Common myeloid progenitor, CD34-positive (primary cell): ENCODE measurements at regions not wholly inside any gene's neighbourhood (a gene's known extent, or its start where the extent isn't known, plus 50 kb on each side); places are given as distances from the start of the nearest gene placed in this dataset.
"Not testable (repeated sequence)": the region's sequence is repeated elsewhere in the genome, so short reads cannot be mapped to it uniquely, and the experiment has no call there.

ENCODE experiments used
- CTCF ChIA-PET: fragments of 350-600 bp; sonication (Branson Sonifier 250); formaldehyde crosslinking; loops from one replicate; lab custom pipeline; 2021; ENCODE audit warnings: antibody characterized with exemption; lab: Charles Lee
- POLR2A ChIA-PET: fragments of 350-600 bp; sonication (Branson Sonifier 250); formaldehyde crosslinking; loops from one replicate; lab custom pipeline; 2021; ENCODE audit warnings: antibody characterized with exemption; lab: Charles Lee
- DNase-seq, 3 donors: peaks; one replicate each; pipeline versions ENCODE4 v3.0.0 to v3.0.0-alpha.2; 2013
- H3K27ac ChIP-seq, 2 experiments: 1 replicate in 1 of 2; 2 replicates in 1 of 2; pipeline ENCODE4 v1.7.0; 2013; ENCODE audit warnings: inconsistent platforms in 2 of 2, low read length in 2 of 2, mild to moderate bottlenecking in 2 of 2, low read depth in 1 of 2, moderate library complexity in 1 of 2; ENCODE audit not compliant: severe bottlenecking in 2 of 2, insufficient read depth in 1 of 2, poor library complexity in 1 of 2
- H3K27me3 ChIP-seq, 5 experiments: replicated peaks in 2 of 5; 1 replicate in 3 of 5; 2 replicates in 2 of 5; pipeline versions ENCODE4 v1.6.1 to v1.7.0; 2013; ENCODE audit warnings: low read length in 4 of 5, mild to moderate bottlenecking in 2 of 5, moderate library complexity in 2 of 5, inconsistent platforms in 1 of 5; ENCODE audit not compliant: insufficient read depth in 5 of 5, control insufficient read depth in 4 of 5
- H3K36me3 ChIP-seq, 4 experiments: 1 replicate in 2 of 4; 2 replicates in 2 of 4; pipeline versions ENCODE4 v1.6.1 to v1.7.0; 2013; ENCODE audit warnings: low read length in 3 of 4, control low read depth in 1 of 4, mild to moderate bottlenecking in 1 of 4; ENCODE audit not compliant: control insufficient read depth in 4 of 4, insufficient read depth in 4 of 4
- H3K4me1 ChIP-seq, 4 experiments: 1 replicate in 3 of 4; 2 replicates in 1 of 4; pipeline versions ENCODE4 v1.6.1 to v1.7.1; 2013; ENCODE audit warnings: low read length in 3 of 4, mild to moderate bottlenecking in 3 of 4, control low read depth in 1 of 4, inconsistent platforms in 1 of 4, moderate library complexity in 1 of 4; ENCODE audit not compliant: control insufficient read depth in 4 of 4, insufficient read depth in 4 of 4; ENCODE audit errors: control extremely low read depth in 1 of 4
- H3K4me3 ChIP-seq, 7 experiments: 1 replicate in 4 of 7; 2 replicates in 3 of 7; pipeline versions ENCODE4 v1.5.1 to v1.7.0; 2013; ENCODE audit warnings: mild to moderate bottlenecking in 7 of 7, low read length in 6 of 7, moderate library complexity in 6 of 7, inconsistent platforms in 2 of 7, low read depth in 2 of 7, control low read depth in 1 of 7; ENCODE audit not compliant: insufficient read depth in 4 of 7, control insufficient read depth in 1 of 7; ENCODE audit errors: extremely low read depth in 1 of 7
- H3K9me3 ChIP-seq, 5 experiments: 1 replicate in 4 of 5; 2 replicates in 1 of 5; pipeline versions ENCODE4 v1.6.1 to v1.7.1; 2013; ENCODE audit warnings: low read length in 4 of 5, mild to moderate bottlenecking in 2 of 5, inconsistent platforms in 1 of 5, low read depth in 1 of 5, moderate library complexity in 1 of 5; ENCODE audit not compliant: control insufficient read depth in 4 of 5, insufficient read depth in 2 of 5; ENCODE audit errors: control extremely low read depth in 1 of 5
- WGBS: methylation state at CpG from one replicate; pipeline ENCODE4 v1.1.5; 2013; ENCODE audit not compliant: insufficient coverage; 5-methylcytosine and 5-hydroxymethylcytosine counted together

DNA sequence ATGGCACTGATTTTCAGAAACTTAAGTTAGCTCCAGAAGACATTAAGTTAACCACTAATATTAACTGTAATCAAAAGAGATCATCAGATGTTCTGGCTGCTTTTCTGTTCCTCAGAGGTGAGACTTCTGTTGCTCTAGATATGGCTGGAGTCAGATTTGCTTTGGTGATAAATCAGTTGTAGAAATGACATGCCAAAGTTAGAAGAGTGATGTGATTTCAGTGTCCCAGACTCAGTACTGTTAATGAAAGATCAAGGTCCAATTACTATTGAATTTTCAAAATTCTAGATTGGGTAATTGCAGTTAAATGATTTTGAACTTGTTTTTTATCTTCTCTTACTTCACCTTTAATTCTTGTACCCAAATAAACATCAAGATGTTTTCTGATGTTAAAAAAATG lies 402.4 kb upstream of the SYNCRIP start:
- ChIA-PET POLR2A (no interaction called here), CTCF (no interaction called here)
- DNase-seq: no peak
- peaks cover 0 to 4% (median 0%) of the 10 kb centered on the region in 5 experiments for H3K9me3 ChIP-seq
- no peaks in the 10 kb centered on the region for H3K27me3 ChIP-seq
- no peak overlapping the region for H3K27ac ChIP-seq
- H3K36me3 ChIP-seq: no peaks in the 10 kb centered on the region
- H3K4me1 ChIP-seq: no peaks in the 10 kb centered on the region
- H3K4me3 ChIP-seq: no peak overlapping the region

DNA sequence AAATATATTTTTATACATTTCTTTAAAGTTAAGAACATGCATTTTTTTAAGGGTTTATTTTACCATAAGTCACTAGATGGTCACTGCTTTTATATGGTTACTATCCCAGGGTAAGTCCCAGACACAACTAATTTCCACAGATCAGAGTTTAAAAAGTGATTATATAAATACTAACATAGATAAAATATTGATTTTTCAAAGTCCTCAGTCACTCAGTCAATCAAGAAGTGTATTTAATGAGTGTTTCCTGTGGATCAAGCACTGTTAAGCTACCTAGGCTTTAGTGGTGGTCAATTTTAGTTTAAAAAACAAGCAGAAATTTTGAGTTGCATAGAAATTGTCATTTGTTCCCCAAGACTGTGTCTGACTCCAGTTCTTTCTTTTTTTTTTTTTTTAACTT lies 399.5 kb upstream of the SYNCRIP start:
- Histone ChIP-seq H3K36me3 (no peaks in the 10 kb centered on the region), H3K27ac (no peak overlapping the region), H3K4me3 (no peak overlapping the region), H3K4me1 (no peaks in the 10 kb centered on the region), H3K9me3 (peaks cover 0 to 2% (median 2%) of the 10 kb centered on the region in 5 experiments), H3K27me3 (no peaks in the 10 kb centered on the region)
- no peak for DNase-seq
- CTCF ChIA-PET: no interaction called here
- POLR2A ChIA-PET: no interaction called here

DNA sequence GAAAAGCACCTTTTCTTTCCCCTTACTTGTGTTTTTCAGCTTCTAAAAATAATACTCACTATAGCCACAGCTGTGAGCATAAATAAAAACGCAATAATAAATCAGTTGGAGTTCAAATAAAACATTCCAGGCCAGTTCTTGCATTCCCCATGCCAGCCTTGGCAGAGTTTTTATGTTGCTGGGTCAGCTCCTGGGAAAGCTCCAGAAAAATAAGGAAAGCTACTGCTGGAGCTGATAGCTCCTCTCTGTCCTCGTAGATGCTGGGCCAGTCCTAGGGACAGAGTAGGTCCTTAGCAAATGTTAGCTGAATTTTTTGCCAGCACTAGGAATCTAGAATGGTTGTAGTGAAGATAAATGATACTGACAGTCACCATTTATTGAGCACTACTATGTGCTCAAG lies 389.0 kb upstream of the SYNCRIP start:
- CTCF ChIA-PET: no interaction called here
- 95% methylated on average over 2 of the region's 2 CpGs for WGBS
- POLR2A ChIA-PET: no interaction called here

DNA sequence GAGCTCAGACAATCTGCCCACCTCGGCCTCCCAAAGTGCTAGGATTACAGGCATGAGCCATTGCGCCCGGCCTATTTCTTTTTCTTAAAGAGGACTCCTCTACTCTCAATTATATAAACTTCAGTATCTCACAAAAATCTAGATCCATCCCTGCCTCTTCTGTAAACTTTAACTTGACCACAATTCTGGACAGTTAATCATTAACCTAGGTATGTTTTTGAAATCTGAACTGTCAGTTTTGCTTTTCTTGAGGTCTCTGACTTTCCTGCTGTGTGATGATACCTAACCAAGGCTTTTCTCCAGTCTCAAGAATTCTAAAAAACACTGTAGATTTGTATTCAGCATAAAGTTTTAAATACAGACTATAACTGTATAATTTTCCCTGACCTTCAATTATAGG lies 388.2 kb upstream of the SYNCRIP start:
- DNase-seq: no peak
- no peak overlapping the region for H3K4me3 ChIP-seq
- POLR2A ChIA-PET: no interaction called here
- no peaks in the 10 kb centered on the region for H3K9me3 ChIP-seq
- H3K27me3 ChIP-seq: no peaks in the 10 kb centered on the region
- no peaks in the 10 kb centered on the region for H3K36me3 ChIP-seq
- no CpG with 5 or more reads among the region's 3 CpGs for WGBS
- H3K27ac ChIP-seq: no peak overlapping the region
- no peaks in the 10 kb centered on the region for H3K4me1 ChIP-seq
- CTCF ChIA-PET: interaction anchor here (1.4 kb wide), 1 partner anchor 43 kb away, joined by 3 read pairs; no protein-coding TSS in a partner anchor

More for the DNA sequence above, 389.0 kb upstream of the SYNCRIP start:
- no peak overlapping the region for H3K4me3 ChIP-seq
- H3K36me3 ChIP-seq: no peaks in the 10 kb centered on the region
- no peak overlapping the region for H3K27ac ChIP-seq
- no peaks in the 10 kb centered on the region for H3K4me1 ChIP-seq
- no peak for DNase-seq
- no peaks in the 10 kb centered on the region for H3K27me3 ChIP-seq
- H3K9me3 ChIP-seq: no peaks in the 10 kb centered on the region

DNA sequence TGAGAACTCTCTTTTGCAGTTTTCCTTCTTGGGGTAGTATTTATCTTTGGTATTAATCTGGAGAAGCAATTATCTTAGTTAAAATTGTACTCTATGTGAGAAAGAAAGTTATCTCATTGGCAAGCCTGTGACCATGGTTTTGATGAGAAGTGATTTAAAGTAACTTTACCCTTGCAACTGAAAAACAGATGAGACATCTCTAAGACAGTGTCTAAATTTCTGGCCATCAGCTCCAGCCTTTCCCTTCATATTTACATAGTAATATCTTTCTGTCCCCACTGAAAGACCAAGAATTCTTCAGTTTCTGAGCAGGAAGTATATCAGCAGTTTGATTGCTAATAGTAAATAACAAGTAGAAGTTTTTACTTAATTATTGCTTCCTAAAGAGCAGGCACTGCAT lies 386.1 kb upstream of the SYNCRIP start:
- H3K36me3 ChIP-seq: no peaks in the 10 kb centered on the region
- ChIA-PET CTCF (no interaction called here), POLR2A (no interaction called here)
- no peaks in the 10 kb centered on the region for H3K4me1 ChIP-seq
- no peak overlapping the region for H3K27ac ChIP-seq
- no peaks in the 10 kb centered on the region for H3K27me3 ChIP-seq
- no peak for DNase-seq
- no peaks in the 10 kb centered on the region for H3K9me3 ChIP-seq
- no peak overlapping the region for H3K4me3 ChIP-seq

DNA sequence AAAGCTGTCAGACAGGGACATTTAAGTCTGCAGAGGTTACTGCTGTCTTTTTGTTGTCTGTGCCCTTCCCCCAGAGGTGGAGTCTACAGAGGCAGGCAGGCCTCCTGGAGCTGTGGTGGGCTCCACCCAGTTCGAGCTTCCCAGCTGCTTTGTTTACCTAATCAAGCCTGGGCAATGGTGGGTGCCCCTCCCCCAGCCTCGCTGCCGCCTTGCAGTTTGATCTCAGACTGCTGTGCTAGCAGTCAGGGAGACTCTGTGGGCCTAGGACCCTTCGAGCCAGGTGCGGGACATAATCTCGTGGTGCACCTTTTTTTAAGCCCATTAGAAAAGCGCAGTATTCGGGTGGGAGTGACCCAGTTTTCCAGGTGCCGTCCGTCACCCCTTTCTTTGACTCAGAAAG lies 384.2 kb upstream of the SYNCRIP start:
- H3K9me3 ChIP-seq, H3K36me3 ChIP-seq, CTCF ChIA-PET, H3K4me3 ChIP-seq, H3K4me1 ChIP-seq, DNase-seq, H3K27me3 ChIP-seq, POLR2A ChIA-PET, H3K27ac ChIP-seq: not testable (repeated sequence)
- 85% methylated on average over 8 of the region's 10 CpGs for WGBS

DNA sequence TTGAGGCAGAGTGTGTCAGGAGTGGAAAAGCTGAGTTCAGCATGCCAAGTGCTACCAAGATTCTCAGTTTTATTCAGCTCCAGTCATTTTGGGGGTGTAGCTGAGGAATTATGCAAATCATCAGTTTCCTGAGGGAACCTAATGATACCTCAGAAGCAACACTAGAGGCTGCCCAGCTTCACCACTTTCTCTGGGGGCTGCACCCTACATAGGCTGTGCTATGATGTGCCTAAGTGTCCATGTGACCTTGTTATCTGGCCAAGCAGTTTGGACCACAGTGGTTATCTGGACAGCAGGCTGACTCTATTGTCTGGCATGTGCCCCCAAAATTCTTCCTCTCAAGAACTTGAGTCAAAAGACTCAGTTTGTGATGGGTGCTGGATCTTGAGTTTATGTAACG lies 374.6 kb upstream of the SYNCRIP start:
- Histone ChIP-seq H3K4me3 (no peak overlapping the region), H3K4me1 (no peaks in the 10 kb centered on the region), H3K36me3 (no peaks in the 10 kb centered on the region), H3K27ac (no peak overlapping the region), H3K27me3 (no peaks in the 10 kb centered on the region), H3K9me3 (no peaks in the 10 kb centered on the region)
- POLR2A ChIA-PET: no interaction called here
- CTCF ChIA-PET: no interaction called here
- DNase-seq: no peak
- WGBS: 100% methylated on average over 1 of the region's 1 CpG
